HUES6 (cell line): ENCODE measurements at regions not wholly inside any gene's neighbourhood (a gene's known extent, or its start where the extent isn't known, plus 50 kb on each side); places are given as distances from the start of the nearest gene placed in this dataset.

Experiments
- H3K27ac ChIP-seq: 2 replicates; pipeline ENCODE4 v1.7.0; 2013; ENCODE audit warnings: low read depth, mild to moderate bottlenecking, low read length, inconsistent platforms
- H3K27me3 ChIP-seq: 2 replicates; pipeline ENCODE4 v1.6.1; 2013; ENCODE audit warnings: low read length; ENCODE audit not compliant: control insufficient read depth, insufficient read depth
- H3K36me3 ChIP-seq: 2 replicates; pipeline ENCODE4 v1.6.1; 2013; ENCODE audit warnings: low read length; ENCODE audit not compliant: control insufficient read depth, insufficient read depth
- H3K4me1 ChIP-seq: 2 replicates; pipeline ENCODE4 v1.6.1; 2013; ENCODE audit warnings: low read length; ENCODE audit not compliant: control insufficient read depth, insufficient read depth
- H3K4me3 ChIP-seq: 2 replicates; pipeline ENCODE4 v1.5.1; 2013; ENCODE audit warnings: low read depth, low read length
- H3K9ac ChIP-seq: one replicate; pipeline ENCODE4 v1.6.1; 2013; ENCODE audit warnings: mild to moderate bottlenecking, low read length
- H3K9me3 ChIP-seq: 2 replicates; pipeline ENCODE4 v1.6.1; 2013; ENCODE audit warnings: low read depth, low read length; ENCODE audit not compliant: control insufficient read depth, insufficient read depth

GRCh38 chr2:234821946-234822475 is 129.8 kb upstream of the SH3BP4 start:
- Histone ChIP-seq H3K36me3 (no peaks in the 10 kb centered on the region), H3K27ac (no peak overlapping the region), H3K9me3 (no peaks in the 10 kb centered on the region), H3K4me3 (no peak overlapping the region), H3K4me1 (0 out of 2 replicates have a peak, but pooled peaks cover 5% of the 10 kb centered on the region), H3K9ac (no peak overlapping the region), H3K27me3 (no peaks in the 10 kb centered on the region)

- Histone ChIP-seq H3K4me3 (no peak overlapping the region), H3K27me3 (no peaks in the 10 kb centered on the region), H3K4me1 (0 out of 2 replicates have a peak, but pooled peaks cover 2% of the 10 kb centered on the region), H3K9ac (no peak overlapping the region), H3K27ac (no peak overlapping the region), H3K9me3 (no peaks in the 10 kb centered on the region), H3K36me3 (no peaks in the 10 kb centered on the region)
Measured at GRCh38 chr2:234818937-234819336, 132.9 kb upstream of the SH3BP4 start.

DNA sequence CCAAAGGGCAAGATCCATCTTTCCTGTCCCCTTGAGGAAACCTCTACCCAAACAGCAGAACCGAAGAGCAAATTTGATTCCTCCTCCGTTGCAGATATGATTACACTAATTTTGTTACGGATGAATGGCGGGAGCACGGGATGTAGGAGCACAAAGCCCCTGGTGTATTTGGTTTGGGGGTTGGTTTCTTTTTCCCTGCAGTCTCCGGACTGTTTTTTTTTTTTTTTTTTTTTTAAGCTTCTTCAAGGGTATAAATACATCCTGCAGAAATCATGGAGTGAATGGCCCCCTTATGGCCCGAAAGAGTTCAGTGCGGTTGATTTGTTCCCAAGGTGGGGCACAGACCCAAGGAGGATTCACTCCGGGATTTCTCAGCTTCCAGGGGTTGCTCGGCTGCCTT is 135.3 kb upstream of the SH3BP4 start:
- Histone ChIP-seq H3K36me3 (no peaks in the 10 kb centered on the region), H3K27me3 (no peaks in the 10 kb centered on the region), H3K4me1 (no peaks in the 10 kb centered on the region), H3K4me3 (no peak overlapping the region), H3K9ac (no peak overlapping the region), H3K9me3 (no peaks in the 10 kb centered on the region), H3K27ac (no peak overlapping the region)

DNA sequence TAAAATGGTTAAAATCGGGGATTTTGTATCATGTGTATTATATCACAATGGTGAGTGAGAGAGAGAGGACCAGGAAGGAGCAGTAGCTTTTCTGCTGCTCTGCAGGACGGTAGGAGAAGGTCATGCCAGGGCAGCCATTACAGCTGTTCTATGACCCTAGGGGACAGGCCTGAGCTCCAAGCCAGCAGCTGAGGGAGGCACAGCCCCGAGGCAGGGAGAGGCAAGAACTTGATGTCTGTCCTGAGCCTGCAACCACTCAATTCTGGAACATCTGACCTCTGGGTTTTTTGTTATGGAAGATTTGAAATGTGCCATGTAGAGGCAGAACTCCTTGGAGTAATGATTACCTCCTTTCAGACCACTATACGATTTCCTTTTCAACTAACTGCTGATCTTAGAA is 135.8 kb upstream of the SH3BP4 start:
- no peaks in the 10 kb centered on the region for H3K27me3 ChIP-seq
- no peaks in the 10 kb centered on the region for H3K9me3 ChIP-seq
- H3K27ac ChIP-seq = no peak overlapping the region
- H3K4me3 ChIP-seq = no peak overlapping the region
- H3K36me3 ChIP-seq = no peaks in the 10 kb centered on the region
- H3K9ac ChIP-seq = no peak overlapping the region
- H3K4me1 ChIP-seq = no peaks in the 10 kb centered on the region

GRCh38 chr2:234814374-234814773 is 137.4 kb upstream of the SH3BP4 start:
- H3K27ac ChIP-seq = no peak overlapping the region
- H3K27me3 ChIP-seq = no peaks in the 10 kb centered on the region
- no peaks in the 10 kb centered on the region for H3K4me1 ChIP-seq
- no peaks in the 10 kb centered on the region for H3K36me3 ChIP-seq
- H3K9ac ChIP-seq = no peak overlapping the region
- H3K4me3 ChIP-seq = no peak overlapping the region
- no peaks in the 10 kb centered on the region for H3K9me3 ChIP-seq

GRCh38 chr2:234812851-234813250 is 139.0 kb upstream of the SH3BP4 start:
- no peak overlapping the region for H3K27ac ChIP-seq
- no peaks in the 10 kb centered on the region for H3K9me3 ChIP-seq
- H3K36me3 ChIP-seq = no peaks in the 10 kb centered on the region
- no peaks in the 10 kb centered on the region for H3K4me1 ChIP-seq
- no peak overlapping the region for H3K4me3 ChIP-seq
- no peaks in the 10 kb centered on the region for H3K27me3 ChIP-seq
- no peak overlapping the region for H3K9ac ChIP-seq

DNA sequence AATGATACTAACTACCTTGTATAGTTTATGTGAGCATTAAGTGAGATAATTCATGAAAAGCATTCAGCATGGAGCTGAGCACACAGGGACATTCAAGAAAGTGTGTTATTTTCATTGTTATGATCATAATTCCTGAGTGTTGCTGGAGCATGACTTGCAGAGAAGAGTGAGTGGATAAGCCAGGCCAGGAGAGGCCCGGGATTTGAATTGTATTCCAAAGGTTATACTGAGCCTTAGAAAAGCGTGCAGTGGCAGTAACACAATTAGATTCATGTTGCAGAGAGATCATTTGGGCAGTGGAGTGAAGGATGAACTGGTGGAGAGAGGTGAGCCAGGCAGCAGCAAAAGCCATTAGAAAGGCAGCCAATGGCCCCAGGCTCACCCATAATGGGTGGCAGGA is 142.9 kb upstream of the SH3BP4 start:
- no peaks in the 10 kb centered on the region for H3K27me3 ChIP-seq
- no peaks in the 10 kb centered on the region for H3K4me1 ChIP-seq
- no peak overlapping the region for H3K27ac ChIP-seq
- H3K9me3 ChIP-seq = peaks cover 4% of the 10 kb centered on the region; the same call in 1 of the 2 replicates
- no peak overlapping the region for H3K9ac ChIP-seq
- H3K4me3 ChIP-seq = no peak overlapping the region
- no peaks in the 10 kb centered on the region for H3K36me3 ChIP-seq

- Histone ChIP-seq H3K9me3 (peaks cover 7% of the 10 kb centered on the region; the same call in 1 of the 2 replicates), H3K36me3 (no peaks in the 10 kb centered on the region), H3K27me3 (no peaks in the 10 kb centered on the region), H3K4me3 (no peak overlapping the region), H3K4me1 (no peaks in the 10 kb centered on the region), H3K27ac (no peak overlapping the region), H3K9ac (no peak overlapping the region)
Measured at GRCh38 chr2:234806818-234807217, 145.0 kb upstream of the SH3BP4 start.

DNA sequence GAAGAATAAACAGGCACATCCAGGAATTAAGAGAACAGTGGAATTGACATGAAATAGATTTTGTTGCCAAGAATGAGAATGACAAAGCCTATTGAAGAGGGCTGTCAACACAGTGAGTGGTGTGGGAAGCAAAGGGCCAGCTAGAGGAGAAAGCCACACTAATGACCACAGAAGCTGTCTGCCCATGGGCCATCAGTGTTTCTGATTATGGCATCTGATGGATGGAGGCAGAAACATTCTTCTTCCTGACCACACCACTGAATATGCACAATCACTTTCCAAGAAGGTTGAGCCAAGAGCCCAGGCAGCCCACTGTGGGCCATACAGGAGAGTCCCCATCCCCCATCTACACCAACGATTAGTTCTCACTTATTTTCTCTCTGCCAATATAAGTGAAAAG is 146.0 kb upstream of the SH3BP4 start:
- Histone ChIP-seq H3K9me3 (peaks cover 7% of the 10 kb centered on the region; the same call in 1 of the 2 replicates), H3K9ac (no peak overlapping the region), H3K4me3 (no peak overlapping the region), H3K4me1 (no peaks in the 10 kb centered on the region), H3K27me3 (no peaks in the 10 kb centered on the region), H3K36me3 (no peaks in the 10 kb centered on the region), H3K27ac (no peak overlapping the region)

GRCh38 chr2:234804704-234805103 is 147.1 kb upstream of the SH3BP4 start:
- Histone ChIP-seq H3K9ac (no peak overlapping the region), H3K4me3 (no peak overlapping the region), H3K36me3 (no peaks in the 10 kb centered on the region), H3K27ac (no peak overlapping the region), H3K4me1 (no peaks in the 10 kb centered on the region), H3K9me3 (peaks cover 7% of the 10 kb centered on the region; the same call in 1 of the 2 replicates), H3K27me3 (no peaks in the 10 kb centered on the region)

DNA sequence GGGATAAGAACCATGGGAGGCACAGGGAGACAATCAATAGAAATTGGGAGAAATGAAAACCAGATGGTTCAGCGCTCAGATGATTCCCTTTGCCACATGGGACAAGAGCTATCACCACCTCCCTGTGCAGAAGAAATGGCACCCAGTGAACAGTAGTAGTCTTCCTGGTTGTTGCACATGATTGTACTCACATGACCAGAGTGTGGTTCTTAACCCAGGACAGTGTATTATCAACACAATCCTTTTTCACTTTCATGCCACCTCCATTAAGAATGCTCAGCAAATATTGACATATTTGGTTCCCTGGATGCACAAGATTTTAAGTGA is 149.0 kb upstream of the SH3BP4 start:
- Histone ChIP-seq H3K4me1 (peaks cover 3% of the 10 kb centered on the region; the same call in 1 of the 2 replicates), H3K4me3 (no peak overlapping the region), H3K27me3 (no peaks in the 10 kb centered on the region), H3K27ac (no peak overlapping the region), H3K36me3 (no peaks in the 10 kb centered on the region), H3K9me3 (peaks cover 7% of the 10 kb centered on the region; the same call in 1 of the 2 replicates), H3K9ac (no peak overlapping the region)
